ENCODE measurements at regions not wholly inside any gene's neighbourhood (a gene's known extent, or its start where the extent isn't known, plus 50 kb on each side); places are given as distances from the start of the nearest gene placed in this dataset.

DNA sequence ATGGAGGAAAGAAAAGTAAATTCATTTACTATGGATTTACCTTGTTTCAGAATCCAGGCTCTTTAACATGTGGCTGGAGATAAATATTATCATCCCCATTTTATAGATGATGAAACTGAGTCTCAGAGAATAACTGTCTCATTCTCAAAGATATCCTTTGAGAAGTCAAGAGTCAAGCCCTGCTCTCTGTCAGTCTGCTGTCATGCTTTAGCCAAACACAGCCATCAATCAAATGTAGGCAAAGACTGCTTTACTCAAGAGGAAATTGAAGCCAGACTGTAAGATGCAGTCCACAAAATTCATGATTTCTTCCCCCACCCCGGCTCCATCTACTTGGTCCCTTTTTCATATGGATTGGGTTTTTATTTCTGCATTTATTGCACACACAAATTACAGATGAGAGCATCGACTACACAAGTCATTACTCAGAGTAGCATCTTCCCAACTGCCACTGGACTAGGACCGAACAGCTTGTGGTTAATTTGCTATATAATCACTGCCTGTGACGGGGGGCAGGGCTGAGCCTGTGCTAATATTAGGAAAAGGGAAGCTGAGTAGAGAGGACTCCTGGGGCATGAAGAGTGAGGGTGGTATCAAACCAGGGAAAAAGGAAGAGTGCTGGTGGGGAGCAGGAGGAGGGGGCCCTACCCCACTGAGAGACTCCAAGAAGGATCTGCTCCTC is 102.7 kb upstream of the TOP1 start:
- DNase-seq (ENCODE audit: low spot score): no peak

DNA sequence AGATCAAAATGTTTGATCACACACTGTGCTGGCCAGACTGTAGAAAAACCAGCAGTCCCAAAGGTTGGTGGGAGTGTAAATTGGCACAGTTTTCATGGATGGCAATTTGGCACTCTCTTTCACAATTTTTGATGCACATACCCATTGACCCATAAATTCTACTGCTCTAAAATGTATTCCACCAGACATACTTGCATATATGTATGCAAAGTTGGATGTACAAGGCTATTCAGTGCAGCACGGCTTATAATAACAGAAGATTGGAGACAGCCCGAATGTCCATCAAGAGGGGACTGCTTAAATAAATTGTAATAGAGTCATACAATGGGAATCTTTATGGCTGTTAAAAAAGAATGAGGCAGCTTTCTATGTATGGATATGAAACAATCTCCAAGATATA is 101.7 kb upstream of the TOP1 start:
- no peak for DNase-seq (ENCODE audit: low spot score)

DNA sequence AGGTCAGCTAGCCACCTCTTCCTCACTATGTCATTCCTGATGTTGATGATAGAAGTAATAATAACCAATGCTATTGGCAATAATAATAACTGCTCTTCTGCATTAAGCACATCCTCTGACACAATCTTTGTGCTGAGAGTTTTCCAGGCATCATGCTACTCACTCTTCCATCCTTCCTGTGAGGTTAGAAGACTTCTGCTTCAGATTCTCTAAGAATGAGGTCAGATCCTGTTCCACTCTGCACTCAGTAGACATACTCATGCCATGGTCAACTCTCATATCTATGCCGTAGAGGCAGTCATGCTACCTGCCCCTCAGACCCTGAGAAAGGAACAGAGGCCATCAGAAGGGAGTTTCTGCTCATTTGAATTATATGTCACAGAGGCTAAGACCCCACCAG is 98.1 kb upstream of the TOP1 start:
- no peak for DNase-seq (ENCODE audit: low spot score)

DNA sequence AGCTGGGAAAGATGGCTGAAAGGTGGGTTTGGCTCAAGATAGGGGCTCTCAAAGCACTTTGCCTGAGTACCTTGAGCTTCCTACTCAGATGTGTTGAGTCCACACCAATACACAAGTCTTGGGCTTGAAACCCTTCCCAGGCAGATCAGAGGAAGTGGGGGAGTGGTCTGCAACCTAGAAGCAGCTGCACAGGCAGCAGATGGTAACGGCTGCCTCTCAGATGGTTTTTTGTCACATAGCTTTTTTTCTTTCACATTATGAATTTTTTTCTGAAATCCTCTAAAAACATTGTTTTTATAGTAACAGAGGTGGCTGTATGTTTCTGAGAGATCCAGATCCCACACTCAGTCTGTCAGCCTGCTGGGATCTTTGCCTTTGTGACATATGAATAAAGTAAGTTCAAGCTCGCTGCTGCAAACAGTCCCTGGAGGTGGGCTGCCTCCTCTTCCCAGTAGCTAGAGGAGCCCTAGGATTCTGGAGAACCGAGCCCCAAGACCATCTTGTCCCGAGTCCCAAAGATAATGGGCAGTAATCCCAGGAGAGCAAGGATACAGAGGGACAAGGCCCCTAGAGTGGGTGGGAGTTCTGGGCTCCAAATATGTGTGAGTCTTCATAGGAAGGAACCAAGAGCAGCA is 97.1 kb upstream of the TOP1 start:
- DNase-seq (ENCODE audit: low spot score): no peak

DNA sequence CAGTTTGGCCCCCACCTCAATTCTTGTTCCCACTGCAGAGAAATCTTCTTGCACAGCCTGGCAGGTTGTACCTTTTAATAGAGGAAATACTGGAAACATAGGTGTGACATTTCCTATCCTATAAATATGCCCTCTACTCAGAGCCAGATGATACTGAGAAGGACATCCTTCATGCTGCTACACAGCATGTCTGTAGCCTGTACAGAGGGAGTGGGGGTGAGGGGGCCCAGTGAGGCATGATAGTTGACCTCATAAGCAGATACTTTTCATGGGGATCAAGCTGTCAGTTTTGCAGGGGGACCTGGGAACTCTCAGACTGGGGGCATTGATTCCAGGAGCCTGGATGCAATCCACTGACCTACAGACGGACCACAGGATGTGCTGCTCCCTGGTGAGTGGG is 96.2 kb upstream of the TOP1 start:
- DNase-seq (ENCODE audit: low spot score): no peak

DNA sequence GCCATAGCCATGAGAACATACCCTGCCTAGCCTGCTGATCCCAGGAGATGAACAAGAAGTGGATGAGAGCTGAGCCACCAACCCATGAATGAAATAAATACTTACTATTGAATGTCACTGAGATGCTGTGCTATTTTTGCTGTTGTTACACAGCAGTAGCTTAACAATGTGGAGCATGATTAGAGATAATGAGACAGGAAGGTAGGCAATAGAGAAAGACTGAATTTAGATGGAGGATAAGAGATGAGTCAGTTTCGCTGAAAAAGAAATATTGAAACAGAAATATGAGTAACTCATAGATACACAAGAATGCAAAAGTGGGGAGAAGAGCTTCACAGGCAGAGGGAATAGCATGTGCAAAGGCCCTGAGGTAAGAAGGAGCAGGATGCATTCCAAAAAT is 94.9 kb upstream of the TOP1 start:
- no peak for DNase-seq (ENCODE audit: low spot score)

DNA sequence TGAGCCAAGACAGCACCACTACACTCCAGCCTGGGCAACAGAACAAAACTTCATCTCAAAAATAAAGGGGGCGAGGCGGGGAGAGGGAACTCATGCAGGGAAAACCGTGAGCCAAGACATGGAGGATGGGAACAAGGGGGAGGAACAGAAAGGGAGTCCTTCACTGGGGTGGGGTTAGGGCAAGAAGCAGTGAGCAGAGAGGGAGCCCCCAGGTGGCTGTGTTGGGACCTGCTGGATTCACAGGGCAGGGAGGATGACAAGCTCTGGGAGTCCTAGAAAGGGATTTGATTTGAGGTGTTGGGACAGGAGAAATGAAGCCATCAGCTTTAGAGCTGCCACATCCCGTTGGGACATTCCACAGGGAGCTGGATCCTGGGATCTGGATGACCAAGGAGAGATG is 90.6 kb upstream of the TOP1 start:
- no peak for DNase-seq (ENCODE audit: low spot score)

DNA sequence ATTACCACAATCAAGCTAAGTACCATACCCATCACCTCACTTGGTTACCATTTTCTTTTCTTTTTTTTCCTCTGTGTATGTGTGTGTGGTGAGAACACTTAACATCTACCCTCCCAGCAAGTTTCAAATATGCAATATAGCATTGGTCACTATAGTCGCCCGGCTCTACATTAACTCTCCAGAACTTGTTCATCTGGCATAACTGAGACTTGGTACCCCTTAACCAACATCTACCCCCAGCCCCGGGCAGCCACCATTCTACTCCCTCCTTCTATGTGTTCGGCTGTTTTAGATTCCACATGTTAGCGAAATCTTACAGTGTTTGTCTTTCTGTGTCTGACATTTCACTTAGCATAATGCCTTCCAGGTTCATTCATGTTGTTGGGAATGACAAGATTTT is 89.0 kb upstream of the TOP1 start:
- no peak for DNase-seq (ENCODE audit: low spot score)

DNA sequence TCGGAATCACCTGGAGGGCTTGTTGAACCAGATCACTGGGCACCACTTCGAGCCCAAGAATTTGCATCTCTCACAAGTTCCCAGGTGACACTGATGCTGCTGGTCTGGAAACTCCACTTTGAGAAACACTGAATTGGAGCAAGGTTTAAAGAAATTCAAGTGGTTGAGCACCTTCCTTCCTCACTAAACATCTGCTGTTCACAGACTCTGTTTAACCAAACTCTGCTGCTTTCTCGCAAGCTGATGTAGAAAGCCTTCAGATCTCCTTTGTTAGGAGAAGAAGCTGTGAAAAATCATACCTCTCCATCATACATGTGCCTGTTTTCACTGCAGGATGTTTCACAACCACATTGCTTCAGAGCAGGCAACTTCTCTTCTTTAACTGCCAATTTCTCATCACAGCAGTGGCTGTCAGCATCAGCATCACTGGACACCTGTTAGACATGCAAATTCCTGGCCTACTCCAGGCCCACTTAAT is 87.5 kb upstream of the TOP1 start:
- no peak for DNase-seq (ENCODE audit: low spot score)

DNA sequence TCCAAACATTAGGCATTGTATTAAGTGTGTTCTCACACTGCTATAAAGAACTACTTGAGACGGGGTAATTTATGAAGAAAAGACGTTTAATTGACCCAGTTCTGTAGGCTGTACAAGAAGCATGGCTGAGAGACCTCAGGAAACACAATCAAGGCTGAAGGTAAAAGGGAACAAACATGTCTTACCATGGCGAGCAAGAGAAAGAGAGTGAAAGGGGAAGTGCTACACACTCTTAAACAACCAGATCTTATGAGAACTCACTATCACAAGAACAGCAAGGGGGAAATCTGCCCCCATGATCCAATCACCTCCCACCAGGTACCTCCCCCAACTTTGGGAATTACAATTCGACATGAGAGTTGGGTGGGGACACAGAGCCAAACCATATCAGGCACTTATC is 86.6 kb upstream of the TOP1 start:
- DNase-seq (ENCODE audit: low spot score): no peak

DNA sequence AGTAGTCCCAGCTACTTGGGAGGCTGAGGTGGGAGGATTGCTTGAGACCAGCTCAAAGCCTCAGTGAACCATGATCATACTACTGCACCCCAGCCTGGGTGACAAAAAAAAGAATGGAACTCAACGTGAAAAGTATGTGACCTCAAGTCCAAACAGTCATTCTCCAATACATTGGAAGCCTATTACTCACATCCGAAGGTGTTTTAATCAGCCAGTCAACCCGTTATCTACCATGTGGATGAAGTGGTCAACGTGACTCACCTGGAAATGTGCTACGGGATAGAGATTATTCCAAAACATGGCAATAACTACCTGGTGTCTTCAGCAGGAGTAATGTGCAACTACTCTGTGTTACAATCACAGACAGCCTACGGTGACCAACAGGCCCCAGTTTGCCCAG is 85.8 kb upstream of the TOP1 start:
- no peak for DNase-seq (ENCODE audit: low spot score)

DNA sequence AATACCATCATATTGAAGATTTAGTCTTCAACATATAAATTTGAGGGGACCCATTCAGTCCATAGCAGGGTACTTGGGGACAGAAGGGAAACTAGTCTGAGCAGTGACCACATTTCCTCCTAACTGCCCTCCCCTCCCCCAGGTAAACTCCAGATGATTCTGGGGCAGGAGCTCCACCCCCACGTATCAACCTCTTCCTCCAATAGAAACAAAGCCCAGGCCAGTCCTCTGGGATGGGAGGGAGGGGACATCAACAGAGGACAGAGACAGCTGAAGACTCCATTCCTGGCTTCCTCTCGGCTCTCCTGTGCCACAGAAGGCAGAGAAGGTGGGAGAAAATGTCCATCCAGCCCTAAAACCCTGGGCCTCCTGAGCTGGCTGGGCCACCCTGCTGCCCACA is 85.0 kb upstream of the TOP1 start:
- DNase-seq (ENCODE audit: low spot score): no peak

DNA sequence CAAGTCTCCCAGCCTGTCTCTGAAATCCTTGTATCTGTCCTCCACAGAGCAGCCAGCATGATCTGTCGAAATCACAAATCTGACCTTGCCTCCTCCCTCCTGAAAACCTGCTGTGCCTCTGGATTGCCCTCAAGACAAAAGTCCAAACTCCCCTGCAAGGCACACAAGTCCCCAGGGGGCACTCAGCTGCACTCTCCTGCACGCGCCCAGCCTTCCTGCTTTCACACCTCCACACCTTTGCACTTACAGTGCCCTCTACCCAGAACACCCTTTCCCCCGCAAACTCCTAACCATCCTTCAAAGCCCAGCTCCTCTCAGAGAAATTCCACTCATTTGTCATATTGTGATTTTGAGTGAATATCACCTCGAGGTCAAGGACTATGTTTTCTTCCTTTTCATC is 83.4 kb upstream of the TOP1 start:
- DNase-seq (ENCODE audit: low spot score): no peak

DNA sequence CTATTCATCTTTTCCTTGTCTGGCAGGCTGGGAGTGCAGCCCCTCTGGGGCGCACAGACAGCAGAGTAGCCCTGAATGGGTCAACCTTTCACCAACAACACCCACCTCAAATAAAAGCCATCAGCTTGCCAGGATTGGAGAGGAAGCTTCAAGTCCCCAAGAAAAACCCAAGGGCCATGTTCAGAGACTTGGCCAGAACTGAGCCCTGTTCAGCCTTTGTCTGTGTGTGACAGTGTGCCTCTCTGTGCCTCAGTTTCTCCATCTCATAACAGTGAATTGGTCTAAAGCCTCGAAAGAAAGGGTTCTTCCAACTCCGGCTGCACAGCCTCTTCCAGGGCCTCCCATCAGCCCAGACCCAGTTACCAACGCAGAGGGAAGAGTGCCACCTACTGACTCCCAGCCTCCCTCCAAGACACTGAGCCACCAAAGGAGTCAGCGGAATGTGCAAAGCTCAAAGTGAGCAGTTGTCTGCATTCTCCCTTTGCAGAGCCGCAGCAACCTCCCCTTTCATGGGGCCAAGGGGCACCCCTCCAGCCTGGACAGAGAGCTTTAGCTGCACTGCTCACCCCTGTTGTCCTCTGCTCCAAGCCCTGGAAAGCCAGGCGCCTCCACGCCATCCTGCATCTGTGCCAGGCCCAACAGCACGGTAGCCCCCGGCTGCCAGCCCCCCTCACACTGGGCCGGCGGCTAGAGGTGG is 82.7 kb upstream of the TOP1 start:
- no peak for DNase-seq (ENCODE audit: low spot score)

DNA sequence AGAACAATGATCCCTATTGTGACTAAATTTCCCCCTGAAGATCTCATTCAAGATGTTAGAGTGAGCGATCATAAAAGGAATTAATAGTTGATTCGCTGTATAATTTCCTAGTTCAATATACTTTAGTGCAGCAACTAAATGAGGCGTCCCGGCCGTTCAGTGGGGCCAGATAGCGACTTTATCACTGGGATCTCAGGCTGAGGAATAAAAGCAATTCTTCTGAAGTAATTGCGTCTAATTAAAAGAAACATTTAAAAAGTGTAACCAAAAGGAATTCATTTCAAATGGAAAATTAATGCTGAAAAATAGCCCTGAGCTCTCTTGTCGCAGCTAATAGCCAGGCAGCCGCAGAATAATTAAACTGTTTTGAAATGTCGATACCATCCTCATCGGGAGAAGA is 82.2 kb upstream of the TOP1 start:
- DNase-seq (ENCODE audit: low spot score): no peak

DNA sequence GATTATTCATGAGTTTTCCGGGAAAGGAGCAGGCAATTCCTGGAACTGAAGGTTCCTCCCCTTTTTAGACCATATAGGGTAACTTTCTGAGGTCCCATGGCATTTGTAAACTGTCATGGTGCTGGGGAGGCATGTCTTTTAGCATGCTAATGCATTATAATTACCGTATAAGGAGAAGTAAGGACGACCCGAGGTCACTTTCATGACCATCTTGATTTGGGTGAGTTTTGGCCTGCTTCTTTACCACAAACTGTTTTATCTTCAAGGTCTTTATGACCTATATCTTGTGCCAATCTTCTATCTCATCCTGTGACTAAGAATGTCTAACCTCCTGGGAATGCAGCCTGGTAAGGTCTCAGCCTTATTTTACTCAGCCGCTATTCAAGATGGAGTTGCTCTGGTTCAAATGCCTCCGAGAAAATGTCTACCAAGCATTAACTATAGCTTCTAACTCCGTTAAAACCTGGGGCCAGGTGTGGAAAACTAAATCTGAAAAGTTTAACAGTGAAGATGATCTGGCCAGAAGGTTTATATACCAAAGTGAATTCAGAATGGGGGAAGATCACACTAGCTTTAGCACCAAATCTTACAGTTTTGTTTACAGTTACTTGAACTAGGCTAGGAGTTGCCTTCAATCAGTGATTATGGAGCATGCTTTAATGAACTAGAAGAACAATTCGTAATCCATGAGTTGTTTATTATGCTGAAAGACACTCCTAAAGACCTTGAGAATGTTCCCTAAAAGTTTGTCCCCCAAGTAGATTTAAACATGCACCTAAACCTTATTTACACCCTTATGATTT is 80.0 kb upstream of the TOP1 start:
- DNase-seq (ENCODE audit: low spot score): no peak

DNA sequence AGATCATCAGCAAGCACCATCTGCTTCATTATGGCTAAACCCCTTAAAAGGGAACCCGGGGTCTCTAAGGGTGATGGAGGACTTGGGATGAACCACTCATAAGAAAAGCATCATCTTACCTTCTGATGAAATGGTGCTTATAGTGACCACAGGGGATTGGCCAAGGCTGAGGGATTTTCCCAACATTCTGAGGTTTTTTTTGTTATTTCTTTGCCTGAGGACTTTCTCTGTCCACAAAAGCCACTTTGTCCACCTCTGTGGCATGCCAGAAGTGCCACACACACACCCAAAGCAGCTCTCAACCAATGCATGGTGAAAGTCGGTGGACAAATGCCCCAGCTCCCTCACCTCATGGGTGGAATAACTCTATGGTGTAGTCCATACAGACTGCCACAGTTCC is 79.3 kb upstream of the TOP1 start:
- DNase-seq (ENCODE audit: low spot score): no peak

DNA sequence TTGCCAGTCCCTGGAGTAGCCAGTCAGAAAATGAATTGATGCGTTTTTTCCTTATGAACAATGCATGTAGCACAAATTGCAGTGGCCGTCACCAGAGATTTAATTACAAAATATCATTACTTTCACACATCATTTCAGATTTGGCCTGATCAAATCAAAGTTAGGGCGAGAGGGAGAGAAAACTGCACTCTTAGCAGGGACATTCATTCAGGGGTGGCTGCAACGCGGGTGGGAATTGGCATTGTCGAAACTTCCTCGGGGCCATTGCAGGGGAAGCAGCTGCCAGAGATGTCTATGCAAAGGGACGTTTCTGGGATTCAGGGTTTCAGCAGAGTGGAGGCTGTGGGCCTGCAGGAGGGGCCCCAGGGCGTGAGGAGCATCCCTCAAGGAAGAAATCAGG is 76.5 kb upstream of the TOP1 start:
- DNase-seq (ENCODE audit: low spot score): no peak

DNA sequence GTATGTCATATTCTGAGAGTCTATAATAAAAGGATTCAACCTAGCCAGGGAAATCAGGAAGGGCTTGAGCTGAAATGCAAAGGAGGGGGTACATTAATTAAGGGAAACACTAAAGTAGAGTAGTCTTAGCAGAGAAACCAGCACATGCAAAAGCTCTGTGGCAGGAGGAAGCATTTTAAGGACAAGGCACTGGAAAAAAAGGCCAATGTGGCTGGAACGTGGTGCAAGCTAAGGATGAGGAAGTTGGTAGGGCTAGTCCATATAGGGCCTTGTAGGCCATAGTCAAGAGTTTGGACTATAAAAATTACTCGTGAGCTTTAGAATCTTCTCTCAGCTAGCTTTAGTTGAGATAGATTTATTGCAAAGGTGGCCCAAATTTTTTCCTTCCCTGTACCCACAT is 75.2 kb upstream of the TOP1 start:
- no peak for DNase-seq (ENCODE audit: low spot score)

DNA sequence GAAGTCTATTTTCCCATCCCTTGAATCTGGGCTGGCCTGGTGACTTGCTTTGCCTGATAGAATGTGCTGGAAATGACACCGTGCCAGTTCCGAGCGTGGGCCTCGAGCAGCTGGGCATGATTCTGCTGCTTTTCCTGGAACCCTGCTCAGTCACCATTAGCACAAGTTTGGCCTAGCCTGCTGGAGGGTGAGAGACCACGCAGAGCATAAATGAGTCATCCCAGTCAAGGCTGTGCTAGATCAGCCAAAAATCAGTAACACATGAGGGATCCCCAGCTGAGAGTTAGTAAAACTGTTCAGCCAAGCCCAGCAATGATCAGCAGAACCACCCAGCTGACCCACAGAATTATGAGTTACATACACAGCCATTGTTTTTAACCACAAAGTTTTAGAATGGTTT is 74.8 kb upstream of the TOP1 start:
- no peak for DNase-seq (ENCODE audit: low spot score)

DNA sequence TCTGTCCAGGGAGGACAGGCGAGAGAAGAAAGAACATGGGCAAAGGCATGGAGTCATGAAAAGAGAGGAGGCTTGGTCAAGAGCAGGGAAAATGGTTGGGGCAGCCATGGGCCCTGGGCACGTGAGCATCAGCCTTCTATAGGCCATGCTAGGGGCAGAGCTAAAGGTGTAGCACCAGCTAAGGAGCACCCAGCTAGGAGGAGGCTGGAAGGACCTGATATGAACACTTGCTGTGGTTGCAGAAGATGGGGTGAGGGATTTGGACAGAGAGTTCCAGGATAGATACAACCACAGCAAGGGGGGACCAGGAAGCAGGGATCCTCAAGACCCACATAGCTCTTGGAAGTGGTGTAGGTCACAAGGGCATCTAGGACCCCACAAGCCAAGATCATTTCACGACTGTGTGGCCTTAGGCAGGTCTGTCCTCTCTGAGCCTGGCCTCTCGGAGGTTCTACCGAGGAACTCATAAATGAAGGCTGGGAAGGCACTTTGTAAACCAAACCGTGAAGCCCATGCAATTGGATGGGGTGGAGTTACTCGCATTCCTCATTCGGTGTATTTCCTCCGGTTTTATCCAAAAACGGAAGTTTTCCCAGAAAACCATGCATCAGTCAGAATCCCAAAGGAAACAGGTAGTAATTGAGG is 74.0 kb upstream of the TOP1 start:
- DNase-seq (ENCODE audit: low spot score): no peak

DNA sequence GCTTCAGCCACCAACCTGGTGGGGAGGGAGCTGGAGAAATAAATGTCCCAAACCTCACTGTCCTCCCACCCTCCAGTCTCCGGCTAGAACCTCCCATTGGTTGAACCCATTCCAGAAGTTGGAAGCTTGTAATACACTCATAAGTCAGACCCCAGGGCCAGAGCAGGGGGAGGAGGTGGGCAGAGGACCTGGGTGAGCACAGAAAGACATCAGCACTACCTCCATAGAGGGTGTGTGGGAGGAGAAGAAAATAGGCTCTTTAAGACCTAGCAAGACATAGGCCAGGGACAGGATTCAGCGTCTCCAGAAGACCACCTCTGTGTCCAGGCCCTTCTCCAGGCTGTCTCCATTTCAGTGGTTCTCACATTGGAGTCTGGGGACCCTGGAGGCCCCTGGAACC is 73.3 kb upstream of the TOP1 start:
- no peak for DNase-seq (ENCODE audit: low spot score)

Data from mesenteric fat pad (tissue), 1 donor.